CD14-positive monocyte (primary cell): ENCODE measurements at regions not wholly inside any gene's neighbourhood (a gene's known extent, or its start where the extent isn't known, plus 50 kb on each side); places are given as distances from the start of the nearest gene placed in this dataset.

Source experiments
- DNase-seq, 3 donors: peaks; one replicate each; pipeline ENCODE4 v3.0.0-alpha.2; 2011 to 2022
- H2AFZ ChIP-seq: 2 replicates; pipeline ENCODE4 v1.6.0; 2012; ENCODE audit warnings: mild to moderate bottlenecking, low read depth, low read length, inconsistent platforms; ENCODE audit not compliant: insufficient read depth, poor library complexity, severe bottlenecking
- H3K27ac ChIP-seq, 2 donors: 1 replicate in 1 of 2; 2 replicates in 1 of 2; pipeline ENCODE4 v1.5.1; 2012 to 2013; ENCODE audit warnings: low read length in 2 of 2, control low read depth in 1 of 2, inconsistent platforms in 1 of 2, low read depth in 1 of 2, mild to moderate bottlenecking in 1 of 2
- H3K27me3 ChIP-seq, 2 donors: one replicate each; pipeline versions ENCODE4 v1.6.0 to v1.6.1; 2011 to 2013; ENCODE audit warnings: low read length in 2 of 2; ENCODE audit not compliant: control insufficient read depth in 2 of 2, insufficient read depth in 2 of 2
- H3K36me3 ChIP-seq, 2 donors: replicated peaks in 1 of 2; 1 replicate in 1 of 2; 2 replicates in 1 of 2; pipeline versions ENCODE4 v1.5.1 to v1.6.1; 2012 to 2013; ENCODE audit warnings: low read length in 2 of 2, control low read depth in 1 of 2, inconsistent platforms in 1 of 2, mild to moderate bottlenecking in 1 of 2; ENCODE audit not compliant: insufficient read depth in 2 of 2, control insufficient read depth in 1 of 2
- H3K4me1 ChIP-seq, 2 donors: 1 replicate in 1 of 2; 2 replicates in 1 of 2; pipeline versions ENCODE4 v1.5.1 to v1.6.1; 2012 to 2013; ENCODE audit warnings: low read length in 2 of 2, control low read depth in 1 of 2, inconsistent platforms in 1 of 2, mild to moderate bottlenecking in 1 of 2, moderate library complexity in 1 of 2; ENCODE audit not compliant: insufficient read depth in 2 of 2, control insufficient read depth in 1 of 2
- H3K4me2 ChIP-seq: replicated peaks from 2 replicates; pipeline ENCODE3; 2012; ENCODE audit warnings: low read length, moderate library complexity, mild to moderate bottlenecking; ENCODE audit not compliant: poor library complexity, severe bottlenecking; ENCODE audit errors: extremely low read depth
- H3K4me3 ChIP-seq, 3 experiments: fragments of 200-600 bp in 1 of 3; sonication (generic) in 1 of 3; replicated peaks in 1 of 3; 1 replicate in 2 of 3; 2 replicates in 1 of 3; pipeline ENCODE4 v1.5.1; 2011 to 2013; ENCODE audit warnings: low read length in 3 of 3, mild to moderate bottlenecking in 3 of 3, control low read depth in 2 of 3, low read depth in 2 of 3, inconsistent platforms in 1 of 3, moderate library complexity in 1 of 3
- H3K79me2 ChIP-seq: 2 replicates; pipeline ENCODE4 v1.6.0; 2012; ENCODE audit warnings: mild to moderate bottlenecking, control low read depth, inconsistent platforms, low read length, moderate library complexity; ENCODE audit not compliant: insufficient read depth
- H3K9ac ChIP-seq: 2 replicates; pipeline ENCODE4 v1.6.0; 2017; ENCODE audit warnings: low read length, mild to moderate bottlenecking; ENCODE audit not compliant: insufficient read depth, poor library complexity, severe bottlenecking
- H3K9me3 ChIP-seq, 2 donors: replicated peaks in 1 of 2; 1 replicate in 1 of 2; 2 replicates in 1 of 2; pipeline versions ENCODE4 v1.5.1 to v1.6.1; 2012 to 2013; ENCODE audit warnings: low read length in 2 of 2, control low read depth in 1 of 2; ENCODE audit not compliant: control insufficient read depth in 1 of 2, insufficient read depth in 1 of 2
- H4K20me1 ChIP-seq: 2 replicates; pipeline ENCODE4 v1.6.0; 2012; ENCODE audit warnings: mild to moderate bottlenecking, low read length, control low read depth, moderate library complexity; ENCODE audit not compliant: insufficient read depth
- H3K27ac Mint-ChIP-seq, 7 donors: one replicate each; pipeline ENCODE4 v1.8.0; 2020; ENCODE audit warnings: mild to moderate bottlenecking in 7 of 7, mixed read lengths in 7 of 7, moderate library complexity in 6 of 7, inconsistent platforms in 2 of 7
- H3K27me3 Mint-ChIP-seq, 3 donors: one replicate each; pipeline ENCODE4 v1.8.0; 2021 to 2022; ENCODE audit warnings: low read depth in 3 of 3, mild to moderate bottlenecking in 3 of 3, mixed read lengths in 3 of 3, moderate library complexity in 3 of 3, inconsistent platforms in 1 of 3
- H3K36me3 Mint-ChIP-seq, 2 donors: one replicate each; pipeline ENCODE4 v1.8.0; 2020; ENCODE audit warnings: mixed read lengths in 2 of 2, inconsistent platforms in 1 of 2, mild to moderate bottlenecking in 1 of 2
- H3K4me1 Mint-ChIP-seq: one replicate; pipeline ENCODE4 v1.8.0; 2020; ENCODE audit warnings: mild to moderate bottlenecking, mixed read lengths
- H3K4me3 Mint-ChIP-seq, 2 donors: one replicate each; pipeline ENCODE4 v1.8.0; 2020; ENCODE audit warnings: mild to moderate bottlenecking in 2 of 2, mixed read lengths in 2 of 2, moderate library complexity in 1 of 2
- H3K9me3 Mint-ChIP-seq, 7 donors: one replicate each; pipeline ENCODE4 v1.8.0; 2020 to 2022; ENCODE audit warnings: mixed read lengths in 7 of 7, mild to moderate bottlenecking in 6 of 7, moderate library complexity in 6 of 7, inconsistent platforms in 2 of 7
- WGBS: methylation state at CpG from one replicate; pipeline ENCODE4 v1.1.5; 2013; ENCODE audit warnings: missing lambda C conversion rate; ENCODE audit not compliant: insufficient coverage; 5-methylcytosine and 5-hydroxymethylcytosine counted together
- intact Hi-C, 2 donors: fragments of 100-400 bp; cut with micrococcal nuclease; formaldehyde crosslinking; loops; one replicate each; pipeline versions ENCODE4 v1.15.0 to v1.15.1; 2023
- TF ChIP-seq, protein P1 (sequence below): fragments of 200-600 bp; IDR thresholded peaks from one replicate; pipeline ENCODE4 v1.8.0; 2022; ENCODE audit warnings: antibody characterized with exemption, mild to moderate bottlenecking

- no peak overlapping the region for H3K4me3 ChIP-seq
Measured at GRCh38 chr3:178223876-178224275, 312.4 kb upstream of the KCNMB2 start.

DNA sequence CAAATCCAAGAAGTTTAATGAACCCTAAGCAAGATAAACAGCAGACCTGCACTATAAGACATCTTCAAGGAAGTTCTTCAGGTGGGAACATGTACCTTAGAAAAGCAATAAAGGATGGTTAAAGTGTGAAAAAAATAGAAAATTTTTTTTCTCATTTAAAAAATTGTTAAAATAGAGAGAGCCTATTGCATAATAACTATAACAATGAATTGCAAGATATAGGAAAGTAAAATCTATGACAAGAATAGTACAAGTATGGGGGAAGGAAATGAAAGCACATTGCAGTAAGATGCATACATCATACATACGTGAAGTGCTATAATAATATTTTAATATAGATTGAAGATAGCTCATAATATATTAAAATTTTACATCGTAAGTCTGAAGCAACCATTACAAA is 310.1 kb upstream of the KCNMB2 start:
- WGBS: no CpG with 5 or more reads among the region's 2 CpGs
- Histone ChIP-seq H4K20me1 (no peaks in the 10 kb centered on the region), H3K27me3 (no peaks in the 10 kb centered on the region), H3K27ac (no peak overlapping the region), H3K36me3 (no peaks in the 10 kb centered on the region), H3K4me3 (no peak overlapping the region), H3K4me1 (no peaks in the 10 kb centered on the region), H3K9me3 (no peaks in the 10 kb centered on the region), H2AFZ (no peak overlapping the region), H3K4me2 (no peak overlapping the region), H3K79me2 (no peaks in the 10 kb centered on the region), H3K9ac (no peak overlapping the region)
- Mint-ChIP-seq H3K27me3 (peaks cover 0 to 2% (median 0%) of the 10 kb centered on the region in 3 donors), H3K9me3 (peaks cover 0 to 6% (median 0%) of the 10 kb centered on the region in 7 donors), H3K27ac (no peak overlapping the region), H3K4me1 (no peaks in the 10 kb centered on the region), H3K36me3 (peaks cover 0 to 3% of the 10 kb centered on the region in 2 donors), H3K4me3 (no peak overlapping the region)
- intact Hi-C loops: no loop called here
- DNase-seq: no peak
- TF ChIP-seq, protein P1, sequence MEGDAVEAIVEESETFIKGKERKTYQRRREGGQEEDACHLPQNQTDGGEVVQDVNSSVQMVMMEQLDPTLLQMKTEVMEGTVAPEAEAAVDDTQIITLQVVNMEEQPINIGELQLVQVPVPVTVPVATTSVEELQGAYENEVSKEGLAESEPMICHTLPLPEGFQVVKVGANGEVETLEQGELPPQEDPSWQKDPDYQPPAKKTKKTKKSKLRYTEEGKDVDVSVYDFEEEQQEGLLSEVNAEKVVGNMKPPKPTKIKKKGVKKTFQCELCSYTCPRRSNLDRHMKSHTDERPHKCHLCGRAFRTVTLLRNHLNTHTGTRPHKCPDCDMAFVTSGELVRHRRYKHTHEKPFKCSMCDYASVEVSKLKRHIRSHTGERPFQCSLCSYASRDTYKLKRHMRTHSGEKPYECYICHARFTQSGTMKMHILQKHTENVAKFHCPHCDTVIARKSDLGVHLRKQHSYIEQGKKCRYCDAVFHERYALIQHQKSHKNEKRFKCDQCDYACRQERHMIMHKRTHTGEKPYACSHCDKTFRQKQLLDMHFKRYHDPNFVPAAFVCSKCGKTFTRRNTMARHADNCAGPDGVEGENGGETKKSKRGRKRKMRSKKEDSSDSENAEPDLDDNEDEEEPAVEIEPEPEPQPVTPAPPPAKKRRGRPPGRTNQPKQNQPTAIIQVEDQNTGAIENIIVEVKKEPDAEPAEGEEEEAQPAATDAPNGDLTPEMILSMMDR: no peak

More at GRCh38 chr3:178223876-178224275, 312.4 kb upstream of the KCNMB2 start:
- Histone ChIP-seq H3K4me2 (no peak overlapping the region), H3K79me2 (no peaks in the 10 kb centered on the region), H4K20me1 (no peaks in the 10 kb centered on the region), H3K9me3 (no peaks in the 10 kb centered on the region), H3K4me1 (no peaks in the 10 kb centered on the region), H3K27me3 (no peaks in the 10 kb centered on the region), H3K9ac (no peak overlapping the region), H2AFZ (no peak overlapping the region), H3K27ac (no peak overlapping the region), H3K36me3 (no peaks in the 10 kb centered on the region)
- Mint-ChIP-seq H3K27ac (no peak overlapping the region), H3K27me3 (peaks cover 0 to 2% (median 0%) of the 10 kb centered on the region in 3 donors), H3K36me3 (peaks cover 0 to 2% of the 10 kb centered on the region in 2 donors), H3K4me1 (no peaks in the 10 kb centered on the region), H3K4me3 (no peak overlapping the region), H3K9me3 (peaks cover 0 to 8% (median 3%) of the 10 kb centered on the region in 7 donors)
- TF ChIP-seq, protein P1: no peak
- intact Hi-C loops: no loop called here
- no peak for DNase-seq
